Bronchial epithelial cell (primary cell): ENCODE measurements at regions not wholly inside any gene's neighbourhood (a gene's known extent, or its start where the extent isn't known, plus 50 kb on each side); places are given as distances from the start of the nearest gene placed in this dataset.

Experiments used
- DNase-seq: peaks from one replicate; pipeline ENCODE4 v3.0.0-alpha.2; 2010; ENCODE audit warnings: low read depth
- FAIRE-seq: peaks from 2 replicates; lab custom pipeline; 2011; peaks lifted over from hg19 to GRCh38; lab: Jason Lieb, UNC
- H3K27me3 ChIP-seq: 2 replicates; pipeline ENCODE4 v1.5.1; 2011; ENCODE audit warnings: low read length; ENCODE audit not compliant: control insufficient read depth, insufficient read depth
- H3K36me3 ChIP-seq: 2 replicates; pipeline ENCODE4 v1.5.1; 2011; ENCODE audit warnings: low read length; ENCODE audit not compliant: control insufficient read depth, insufficient read depth
- H3K4me3 ChIP-seq: 2 replicates; pipeline ENCODE4 v1.5.1; 2011; ENCODE audit warnings: mild to moderate bottlenecking, low read depth, low read length, control low read depth
- TF ChIP-seq, protein P1 (sequence below): IDR thresholded peaks from 2 replicates; pipeline ENCODE4 v1.5.1; 2011; ENCODE audit warnings: mild to moderate bottlenecking, moderate library complexity, low read length, control low read depth, inconsistent platforms; ENCODE audit not compliant: insufficient read depth, severe bottlenecking

DNA sequence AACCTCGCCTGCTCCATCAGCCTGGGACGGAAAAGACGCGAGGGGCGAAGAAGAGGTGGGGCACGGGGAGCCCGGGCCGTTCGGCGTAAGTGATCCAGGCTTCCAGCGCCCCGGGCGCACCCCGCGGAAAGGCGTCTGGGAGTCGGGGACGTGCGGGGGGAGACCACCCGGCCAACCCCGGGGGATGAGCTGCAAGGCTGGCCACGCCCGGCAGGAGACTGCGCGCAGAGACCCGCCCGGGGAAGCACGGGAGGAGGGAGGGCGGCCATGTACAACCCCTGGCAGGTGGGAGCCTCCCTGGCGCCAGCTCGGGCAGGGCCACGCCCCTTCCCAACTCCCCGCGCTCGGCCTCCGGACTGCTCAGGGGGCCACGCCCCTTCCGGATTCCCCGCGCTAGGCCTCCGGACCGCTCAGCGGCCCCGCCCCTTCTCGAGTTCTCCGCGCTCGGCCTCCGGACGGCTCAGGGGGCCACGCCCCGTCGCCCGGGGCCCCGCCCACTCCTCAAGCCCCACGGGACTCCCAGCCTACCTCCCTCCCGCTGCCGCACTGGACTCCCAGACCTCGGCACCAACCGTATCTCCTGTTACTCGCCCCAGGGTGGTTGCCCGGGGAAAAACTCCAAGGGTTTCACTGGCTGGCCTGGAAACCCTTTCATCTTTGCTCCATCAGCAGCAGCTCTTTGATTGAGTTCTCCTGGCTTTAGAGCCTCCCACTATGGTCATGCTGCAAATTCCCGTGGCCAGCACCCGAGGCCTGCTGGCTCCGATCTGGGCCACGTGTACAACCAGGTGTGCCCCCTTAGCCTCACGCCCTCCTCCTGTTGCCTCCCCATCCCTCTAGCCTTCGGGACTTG is 284.4 kb downstream of the ZEB1 start:
- no peak for FAIRE-seq
- H3K27me3 ChIP-seq: peaks cover 2% of the 10 kb centered on the region
- peak overlapping the region; percentile 68 for H3K4me3 ChIP-seq
- H3K36me3 ChIP-seq: no peaks in the 10 kb centered on the region
- peak; percentile 79 for DNase-seq
- TF ChIP-seq, protein P1, sequence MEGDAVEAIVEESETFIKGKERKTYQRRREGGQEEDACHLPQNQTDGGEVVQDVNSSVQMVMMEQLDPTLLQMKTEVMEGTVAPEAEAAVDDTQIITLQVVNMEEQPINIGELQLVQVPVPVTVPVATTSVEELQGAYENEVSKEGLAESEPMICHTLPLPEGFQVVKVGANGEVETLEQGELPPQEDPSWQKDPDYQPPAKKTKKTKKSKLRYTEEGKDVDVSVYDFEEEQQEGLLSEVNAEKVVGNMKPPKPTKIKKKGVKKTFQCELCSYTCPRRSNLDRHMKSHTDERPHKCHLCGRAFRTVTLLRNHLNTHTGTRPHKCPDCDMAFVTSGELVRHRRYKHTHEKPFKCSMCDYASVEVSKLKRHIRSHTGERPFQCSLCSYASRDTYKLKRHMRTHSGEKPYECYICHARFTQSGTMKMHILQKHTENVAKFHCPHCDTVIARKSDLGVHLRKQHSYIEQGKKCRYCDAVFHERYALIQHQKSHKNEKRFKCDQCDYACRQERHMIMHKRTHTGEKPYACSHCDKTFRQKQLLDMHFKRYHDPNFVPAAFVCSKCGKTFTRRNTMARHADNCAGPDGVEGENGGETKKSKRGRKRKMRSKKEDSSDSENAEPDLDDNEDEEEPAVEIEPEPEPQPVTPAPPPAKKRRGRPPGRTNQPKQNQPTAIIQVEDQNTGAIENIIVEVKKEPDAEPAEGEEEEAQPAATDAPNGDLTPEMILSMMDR: no peak

DNA sequence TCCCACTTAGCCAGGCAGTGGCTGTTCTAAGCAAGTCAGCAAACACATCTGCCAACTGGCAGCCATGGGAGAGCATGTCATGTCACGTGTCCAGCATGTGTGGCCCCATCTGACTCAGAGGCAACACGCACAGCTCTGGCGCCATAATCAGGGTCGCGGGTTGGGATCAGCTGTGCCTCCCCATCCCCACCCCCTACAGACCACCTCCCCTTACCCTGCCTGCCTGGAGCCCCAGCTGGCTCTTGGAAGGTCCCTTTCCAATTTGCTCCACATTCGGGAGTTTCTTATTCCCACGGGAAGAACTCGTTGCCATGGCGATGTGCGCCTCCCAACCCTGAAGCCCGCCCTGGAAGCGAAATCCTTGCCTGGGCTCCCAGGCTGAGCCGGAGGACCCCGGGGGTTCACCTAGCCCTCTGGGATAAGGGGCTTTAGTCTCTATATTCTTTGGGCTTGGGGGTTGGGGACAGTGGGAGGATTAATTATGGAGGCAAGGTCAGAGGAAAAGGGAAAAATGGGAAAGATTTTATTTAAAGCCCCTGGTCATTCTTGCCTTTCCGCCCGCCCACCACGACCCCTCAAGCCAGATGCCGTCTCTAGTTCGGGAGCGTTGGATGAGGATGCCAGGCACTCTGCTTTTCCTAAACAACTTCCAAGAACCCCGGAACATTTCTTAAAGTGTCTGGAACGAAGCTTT is 283.7 kb downstream of the ZEB1 start:
- peak; percentile 32 for FAIRE-seq
- peaks cover 2% of the 10 kb centered on the region for H3K27me3 ChIP-seq
- TF ChIP-seq, protein P1: no peak
- peak overlapping the region; percentile 68 for H3K4me3 ChIP-seq
- no peaks in the 10 kb centered on the region for H3K36me3 ChIP-seq
- DNase-seq: peak; percentile 60

- peaks cover 2% of the 10 kb centered on the region for H3K27me3 ChIP-seq
- no peaks in the 10 kb centered on the region for H3K36me3 ChIP-seq
- no peak overlapping the region for H3K4me3 ChIP-seq
- FAIRE-seq (peak; percentile 23), DNase-seq (no peak)
- TF ChIP-seq, protein P1: no peak
These were observed 282.1 kb downstream of the ZEB1 start for GRCh38 chr10:31601136-31601535.

DNA sequence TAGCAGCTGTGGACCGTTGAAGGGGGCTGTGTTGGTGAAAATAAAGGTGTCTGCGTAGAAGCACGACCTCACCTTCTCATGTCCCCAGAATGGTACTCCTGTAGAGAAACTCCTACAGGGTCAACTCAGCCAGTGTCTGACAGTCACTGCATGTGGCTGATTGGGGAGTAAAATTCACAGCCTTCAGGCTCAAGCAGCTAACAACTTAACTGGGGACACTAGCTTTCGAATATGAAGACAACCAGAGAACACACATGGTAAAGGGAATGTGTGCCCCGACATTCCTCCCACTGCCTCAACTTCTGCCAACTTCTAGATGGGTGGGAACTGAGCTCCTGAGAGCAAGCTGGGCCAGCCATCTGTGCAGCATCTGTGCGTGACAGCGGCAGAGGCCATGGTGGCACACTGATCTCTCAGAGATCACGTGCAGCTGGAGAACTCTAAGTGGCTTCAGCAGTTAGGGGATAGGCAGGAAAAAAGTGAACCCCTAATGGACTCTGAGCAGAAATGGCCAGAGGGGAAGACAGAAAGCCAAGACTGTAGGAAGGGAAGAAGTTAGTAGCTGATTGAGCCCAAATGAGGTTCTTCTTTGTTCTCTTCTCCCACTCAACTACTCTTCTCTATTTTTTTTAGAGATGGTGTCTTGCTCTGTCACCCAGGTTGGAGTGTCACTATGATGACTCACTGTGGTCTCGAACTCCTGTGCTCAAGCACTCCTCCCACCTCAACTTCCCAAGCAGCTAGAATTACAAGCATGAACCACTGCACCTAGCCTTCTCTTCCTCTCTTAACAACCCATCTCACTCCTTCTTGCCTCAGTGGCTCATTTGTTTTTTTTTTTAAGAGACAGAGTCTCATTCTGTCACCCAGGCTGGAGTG is 280.8 kb downstream of the ZEB1 start:
- Histone ChIP-seq H3K36me3 (no peaks in the 10 kb centered on the region), H3K27me3 (peaks cover 2% of the 10 kb centered on the region), H3K4me3 (no peak overlapping the region)
- peak; percentile 90 for FAIRE-seq
- no peak for DNase-seq
- TF ChIP-seq, protein P1: no peak

GRCh38 chr10:31596765-31597164 is 277.7 kb downstream of the ZEB1 start:
- TF ChIP-seq, protein P1: no peak
- no peak for FAIRE-seq
- Histone ChIP-seq H3K4me3 (no peak overlapping the region), H3K27me3 (peaks cover 2% of the 10 kb centered on the region), H3K36me3 (no peaks in the 10 kb centered on the region)
- DNase-seq: no peak
